ENCODE measurements at regions not wholly inside any gene's neighbourhood (a gene's known extent, or its start where the extent isn't known, plus 50 kb on each side); places are given as distances from the start of the nearest gene placed in this dataset.

GRCh38 chr21:29441651-29442050 is 142.9 kb downstream of the BACH1 start:
- TF ChIP-seq POLR2A (IDR thresholded peaks at IDR 0.05) (no peak), CTCF (IDR thresholded peaks at IDR 0.05) (no peak)
- no peaks in the 10 kb centered on the region for H3K27me3 ChIP-seq
- H3K27ac ChIP-seq = no peak overlapping the region
- H3K4me3 ChIP-seq = no peak overlapping the region
- no peak for ATAC-seq
- WGBS (ENCODE audit: insufficient coverage, low coverage, low lambda C conversion rate, missing lambda C conversion rate) = 57% methylated on average over 3 of the region's 3 CpGs
- H3K4me1 ChIP-seq = no peaks in the 10 kb centered on the region
- intact Hi-C loops (cut with DNase I) = no loop called here
- H3K9me3 ChIP-seq = no peaks in the 10 kb centered on the region
- no peaks in the 10 kb centered on the region for H3K36me3 ChIP-seq
- DNase-seq = no peak

- 88% methylated on average over 1 of the region's 1 CpG for WGBS (ENCODE audit: insufficient coverage, low coverage, low lambda C conversion rate, missing lambda C conversion rate)
- intact Hi-C loops (cut with DNase I) = no loop called here
- no peaks in the 10 kb centered on the region for H3K36me3 ChIP-seq
Observed at GRCh38 chr21:29443411-29444010, 144.8 kb downstream of the BACH1 start.

GRCh38 chr21:29448766-29449165 is 150.0 kb downstream of the BACH1 start:
- 87% methylated on average over 4 of the region's 4 CpGs for WGBS (ENCODE audit: insufficient coverage, low coverage, low lambda C conversion rate, missing lambda C conversion rate)
- DNase-seq (no peak), ATAC-seq (no peak)

More at GRCh38 chr21:29443411-29444010, 144.8 kb downstream of the BACH1 start:
- Histone ChIP-seq H3K4me3 (no peak overlapping the region), H3K9me3 (no peaks in the 10 kb centered on the region), H3K27me3 (no peaks in the 10 kb centered on the region), H3K27ac (no peak overlapping the region), H3K4me1 (no peaks in the 10 kb centered on the region)
- ATAC-seq = no peak
- TF ChIP-seq CTCF (IDR thresholded peaks at IDR 0.05) (no peak), POLR2A (IDR thresholded peaks at IDR 0.05) (no peak)
- DNase-seq = no peak

GRCh38 chr21:29449306-29449950 is 150.7 kb downstream of the BACH1 start:
- Histone ChIP-seq H3K36me3 (no peaks in the 10 kb centered on the region), H3K27ac (no peak overlapping the region), H3K4me3 (no peak overlapping the region), H3K4me1 (no peaks in the 10 kb centered on the region), H3K27me3 (no peaks in the 10 kb centered on the region), H3K9me3 (no peaks in the 10 kb centered on the region)
- ATAC-seq = peak in 1 of 4 donors; percentile 40
- DNase-seq = no peak
- WGBS (ENCODE audit: insufficient coverage, low coverage, low lambda C conversion rate, missing lambda C conversion rate) = 75% methylated on average over 5 of the region's 6 CpGs
- TF ChIP-seq CTCF (IDR thresholded peaks at IDR 0.05) = no peak
- no peak for TF ChIP-seq POLR2A (IDR thresholded peaks at IDR 0.05)
- intact Hi-C loops (cut with DNase I) = no loop called here

More at GRCh38 chr21:29448766-29449165, 150.0 kb downstream of the BACH1 start:
- no peaks in the 10 kb centered on the region for H3K36me3 ChIP-seq
- H3K4me3 ChIP-seq = no peak overlapping the region
- no peaks in the 10 kb centered on the region for H3K4me1 ChIP-seq
- no peak overlapping the region for H3K27ac ChIP-seq
- H3K9me3 ChIP-seq = no peaks in the 10 kb centered on the region
- intact Hi-C loops (cut with DNase I) = no loop called here
- TF ChIP-seq CTCF (IDR thresholded peaks at IDR 0.05) (no peak), POLR2A (IDR thresholded peaks at IDR 0.05) (no peak)
- no peaks in the 10 kb centered on the region for H3K27me3 ChIP-seq

Data from right lobe of liver (tissue), 6 donors.